SKM-1 (cell line): ENCODE measurements at regions not wholly inside any gene's neighbourhood (a gene's known extent, or its start where the extent isn't known, plus 50 kb on each side); places are given as distances from the start of the nearest gene placed in this dataset.

Experiments
- DNase-seq: peaks from one replicate; lab custom pipeline; 2025; ENCODE audit not compliant: unreplicated experiment; lab: John Stamatoyannopoulos, UW

- no peak for DNase-seq
Observed at GRCh38 chr6:138004430-138005287, 102.6 kb downstream of the PERP start.

GRCh38 chr6:138005846-138006245 lies 101.4 kb downstream of the PERP start:
- DNase-seq, result no peak

- DNase-seq, result no peak
Observed at GRCh38 chr6:138007014-138007472, 100.2 kb downstream of the PERP start.

- DNase-seq, result no peak
Observed at GRCh38 chr6:138008791-138009190, 98.4 kb downstream of the PERP start.

GRCh38 chr6:138011413-138011812 lies 95.8 kb downstream of the PERP start:
- DNase-seq, result no peak

- no peak for DNase-seq
Observed at GRCh38 chr6:138012682-138013081, 94.5 kb downstream of the PERP start.

GRCh38 chr6:138013959-138014358 lies 93.3 kb downstream of the PERP start:
- DNase-seq, result no peak

- DNase-seq, result no peak
Observed at GRCh38 chr6:138017166-138017757, 90.0 kb downstream of the PERP start.

GRCh38 chr6:138018297-138018696 lies 88.9 kb downstream of the PERP start:
- DNase-seq, result no peak

GRCh38 chr6:138025528-138025978 lies 81.7 kb downstream of the PERP start:
- DNase-seq, result no peak

GRCh38 chr6:138026342-138026741 lies 80.9 kb downstream of the PERP start:
- DNase-seq, result no peak

- no peak for DNase-seq
Observed at GRCh38 chr6:138028893-138029292, 78.3 kb downstream of the PERP start.

- no peak for DNase-seq
Observed at GRCh38 chr6:138030872-138031271, 76.3 kb downstream of the PERP start.

GRCh38 chr6:138031417-138031816 lies 75.8 kb downstream of the PERP start:
- no peak for DNase-seq

- no peak for DNase-seq
Observed at GRCh38 chr6:138031850-138032249, 75.4 kb downstream of the PERP start.

GRCh38 chr6:138032571-138032970 lies 74.6 kb downstream of the PERP start:
- DNase-seq, result no peak

GRCh38 chr6:138034229-138034628 lies 73.0 kb downstream of the PERP start:
- no peak for DNase-seq

GRCh38 chr6:138035070-138035469 lies 72.1 kb downstream of the PERP start:
- DNase-seq, result no peak

GRCh38 chr6:138036111-138036510 lies 71.1 kb downstream of the PERP start:
- no peak for DNase-seq

GRCh38 chr6:138037009-138037504 lies 70.2 kb downstream of the PERP start:
- no peak for DNase-seq

- no peak for DNase-seq
Observed at GRCh38 chr6:138038142-138038870, 68.9 kb downstream of the PERP start.
